ENCODE measurements at regions not wholly inside any gene's neighbourhood (a gene's known extent, or its start where the extent isn't known, plus 50 kb on each side); places are given as distances from the start of the nearest gene placed in this dataset.

DNA sequence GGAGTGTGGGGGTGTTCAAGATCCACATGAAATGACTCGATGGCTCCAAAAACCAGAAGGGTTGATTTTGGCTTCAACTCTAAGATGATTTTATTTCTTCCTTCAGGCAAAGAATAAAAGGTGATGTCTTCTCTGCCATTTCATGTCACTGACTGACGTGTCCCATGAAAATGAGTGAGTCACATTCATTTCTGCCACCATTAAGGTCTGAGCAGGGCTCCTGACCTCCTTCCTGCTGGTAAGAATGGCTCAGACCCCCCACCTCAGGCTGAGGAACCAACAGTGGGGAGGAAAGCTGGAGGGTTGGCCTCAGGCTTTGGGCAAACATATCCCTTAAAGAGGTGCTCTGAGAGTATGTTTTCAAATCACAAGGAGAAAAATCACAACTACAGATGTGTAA, 53.9 kb upstream of the ZNF354A start:
- no peaks in the 10 kb centered on the region for H3K4me1 Mint-ChIP-seq
- no peak overlapping the region for H3K27ac Mint-ChIP-seq
- no peaks in the 10 kb centered on the region for H3K9me3 Mint-ChIP-seq
- H3K36me3 Mint-ChIP-seq = no peaks in the 10 kb centered on the region
- no peak for ATAC-seq
- H3K27me3 Mint-ChIP-seq = peaks cover 16% of the 10 kb centered on the region
- no peak overlapping the region for H3K4me3 Mint-ChIP-seq

- Mint-ChIP-seq H3K9me3 (no peaks in the 10 kb centered on the region), H3K36me3 (no peaks in the 10 kb centered on the region), H3K4me3 (no peak overlapping the region), H3K27ac (no peak overlapping the region), H3K27me3 (peaks cover 16% of the 10 kb centered on the region), H3K4me1 (no peaks in the 10 kb centered on the region)
- ATAC-seq = no peak
Measured at GRCh38 chr5:178781936-178782335, 51.5 kb upstream of the ZNF354A start.

DNA sequence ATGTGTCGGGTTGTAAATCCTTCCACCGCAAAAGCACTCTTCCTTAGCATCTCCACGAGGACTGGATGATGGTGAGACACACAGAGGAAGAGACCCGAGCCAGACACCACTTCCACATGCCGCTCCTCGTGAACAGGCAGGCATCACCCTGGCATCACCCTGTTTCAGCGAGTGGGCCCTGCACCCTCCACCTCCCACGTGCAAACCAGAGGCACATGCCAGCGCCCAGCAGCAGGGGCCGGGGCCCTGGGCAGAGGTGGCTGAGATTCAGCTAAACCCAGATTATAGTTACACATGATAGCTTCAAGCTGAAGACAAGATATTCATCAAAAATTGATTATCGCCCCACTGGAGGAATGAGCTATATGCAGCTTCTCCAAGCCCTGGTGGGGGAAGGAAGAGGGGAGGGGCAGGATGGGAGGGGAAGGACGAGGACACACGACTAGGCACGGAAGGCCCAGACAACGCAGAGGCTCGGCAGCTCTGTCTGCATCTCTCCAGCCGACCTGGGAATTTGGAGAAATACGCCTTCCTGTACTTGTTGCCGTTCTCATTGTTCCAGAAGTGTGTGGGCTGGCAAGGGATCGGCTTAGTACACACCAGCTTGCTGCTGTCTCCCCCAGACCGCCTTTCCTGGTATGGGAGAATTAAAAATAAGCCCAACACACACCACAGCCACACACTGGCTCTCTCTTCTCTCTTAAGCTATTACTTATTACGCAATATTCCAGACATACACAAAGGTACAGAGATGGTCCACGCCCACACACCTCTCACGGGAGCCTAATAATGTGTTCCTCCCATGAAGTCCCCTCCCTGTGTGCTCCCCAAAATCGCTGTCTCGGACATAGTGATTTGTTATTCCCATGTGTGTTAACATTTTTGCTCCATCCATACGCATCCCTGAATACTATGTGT, 50.4 kb upstream of the ZNF354A start:
- H3K9me3 Mint-ChIP-seq = no peaks in the 10 kb centered on the region
- no peak overlapping the region for H3K27ac Mint-ChIP-seq
- H3K27me3 Mint-ChIP-seq = peaks cover 16% of the 10 kb centered on the region
- H3K36me3 Mint-ChIP-seq = no peaks in the 10 kb centered on the region
- H3K4me1 Mint-ChIP-seq = no peaks in the 10 kb centered on the region
- H3K4me3 Mint-ChIP-seq = no peak overlapping the region
- no peak for ATAC-seq
